ENCODE measurements at regions not wholly inside any gene's neighbourhood (a gene's known extent, or its start where the extent isn't known, plus 50 kb on each side); places are given as distances from the start of the nearest gene placed in this dataset.

DNA sequence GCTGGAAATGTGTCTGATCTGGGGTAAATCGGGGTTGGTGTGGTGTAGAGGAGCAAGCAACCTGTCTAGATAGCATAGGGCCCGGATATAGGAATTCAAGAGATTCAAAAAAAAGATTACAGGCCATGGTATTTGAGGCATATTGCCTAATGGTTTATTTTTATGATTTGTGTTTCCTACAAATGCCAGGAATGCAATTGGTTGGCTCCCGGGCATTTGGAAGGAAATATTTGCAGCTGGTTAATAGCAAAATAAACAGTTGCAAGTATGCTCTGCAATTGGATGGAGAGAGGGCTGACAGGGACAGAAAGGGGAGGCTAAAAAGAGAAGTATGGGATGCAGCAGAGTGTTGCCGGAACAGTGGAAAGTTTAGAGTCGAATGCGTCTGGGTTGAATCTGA, 315.6 kb upstream of the ATP2B1 start:
- TF ChIP-seq, protein P1, sequence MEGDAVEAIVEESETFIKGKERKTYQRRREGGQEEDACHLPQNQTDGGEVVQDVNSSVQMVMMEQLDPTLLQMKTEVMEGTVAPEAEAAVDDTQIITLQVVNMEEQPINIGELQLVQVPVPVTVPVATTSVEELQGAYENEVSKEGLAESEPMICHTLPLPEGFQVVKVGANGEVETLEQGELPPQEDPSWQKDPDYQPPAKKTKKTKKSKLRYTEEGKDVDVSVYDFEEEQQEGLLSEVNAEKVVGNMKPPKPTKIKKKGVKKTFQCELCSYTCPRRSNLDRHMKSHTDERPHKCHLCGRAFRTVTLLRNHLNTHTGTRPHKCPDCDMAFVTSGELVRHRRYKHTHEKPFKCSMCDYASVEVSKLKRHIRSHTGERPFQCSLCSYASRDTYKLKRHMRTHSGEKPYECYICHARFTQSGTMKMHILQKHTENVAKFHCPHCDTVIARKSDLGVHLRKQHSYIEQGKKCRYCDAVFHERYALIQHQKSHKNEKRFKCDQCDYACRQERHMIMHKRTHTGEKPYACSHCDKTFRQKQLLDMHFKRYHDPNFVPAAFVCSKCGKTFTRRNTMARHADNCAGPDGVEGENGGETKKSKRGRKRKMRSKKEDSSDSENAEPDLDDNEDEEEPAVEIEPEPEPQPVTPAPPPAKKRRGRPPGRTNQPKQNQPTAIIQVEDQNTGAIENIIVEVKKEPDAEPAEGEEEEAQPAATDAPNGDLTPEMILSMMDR (IDR thresholded peaks at IDR 0.05 in 2 of 3, conservative IDR thresholded peaks at IDR 0.05 in 1 of 3; ENCODE audit: control insufficient read depth in 2 of 3, extremely low read depth in 1 of 3, insufficient read depth in 1 of 3, low read depth in 3 of 3, low read length in 3 of 3) = no peak
- TF ChIP-seq POLR2A (IDR thresholded peaks at IDR 0.05; ENCODE audit: low read depth, low read length) (no peak), CREB1 (IDR thresholded peaks at IDR 0.05; ENCODE audit: low read depth) (no peak), TARDBP (IDR thresholded peaks at IDR 0.05; ENCODE audit: borderline replicate concordance) (no peak), HDAC2 (IDR thresholded peaks at IDR 0.05) (no peak), ZNF274 (IDR thresholded peaks at IDR 0.05; ENCODE audit: insufficient read depth, insufficient read length) (no peak), TCF7 (IDR thresholded peaks at IDR 0.05; ENCODE audit: borderline replicate concordance) (no peak), CREM (IDR thresholded peaks at IDR 0.05; ENCODE audit: low read depth) (no peak), FOXM1 (IDR thresholded peaks at IDR 0.05; ENCODE audit: low read depth, low read length) (no peak), RELA (IDR thresholded peaks at IDR 0.05; ENCODE audit: borderline replicate concordance, partially characterized antibody) (no peak)
- TF ChIP-seq, protein P2, sequence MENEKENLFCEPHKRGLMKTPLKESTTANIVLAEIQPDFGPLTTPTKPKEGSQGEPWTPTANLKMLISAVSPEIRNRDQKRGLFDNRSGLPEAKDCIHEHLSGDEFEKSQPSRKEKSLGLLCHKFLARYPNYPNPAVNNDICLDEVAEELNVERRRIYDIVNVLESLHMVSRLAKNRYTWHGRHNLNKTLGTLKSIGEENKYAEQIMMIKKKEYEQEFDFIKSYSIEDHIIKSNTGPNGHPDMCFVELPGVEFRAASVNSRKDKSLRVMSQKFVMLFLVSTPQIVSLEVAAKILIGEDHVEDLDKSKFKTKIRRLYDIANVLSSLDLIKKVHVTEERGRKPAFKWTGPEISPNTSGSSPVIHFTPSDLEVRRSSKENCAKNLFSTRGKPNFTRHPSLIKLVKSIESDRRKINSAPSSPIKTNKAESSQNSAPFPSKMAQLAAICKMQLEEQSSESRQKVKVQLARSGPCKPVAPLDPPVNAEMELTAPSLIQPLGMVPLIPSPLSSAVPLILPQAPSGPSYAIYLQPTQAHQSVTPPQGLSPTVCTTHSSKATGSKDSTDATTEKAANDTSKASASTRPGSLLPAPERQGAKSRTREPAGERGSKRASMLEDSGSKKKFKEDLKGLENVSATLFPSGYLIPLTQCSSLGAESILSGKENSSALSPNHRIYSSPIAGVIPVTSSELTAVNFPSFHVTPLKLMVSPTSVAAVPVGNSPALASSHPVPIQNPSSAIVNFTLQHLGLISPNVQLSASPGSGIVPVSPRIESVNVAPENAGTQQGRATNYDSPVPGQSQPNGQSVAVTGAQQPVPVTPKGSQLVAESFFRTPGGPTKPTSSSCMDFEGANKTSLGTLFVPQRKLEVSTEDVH (IDR thresholded peaks at IDR 0.05; ENCODE audit: low read depth, partially characterized antibody) = no peak

Data from GM12878 (cell line).